OCI-LY7 (cell line): ENCODE measurements at regions not wholly inside any gene's neighbourhood (a gene's known extent, or its start where the extent isn't known, plus 50 kb on each side); places are given as distances from the start of the nearest gene placed in this dataset.

ENCODE experiments used
- BruUV-seq: library from RNA; stranded (reverse); fragments of 400-500 nt; replicated peaks from 2 replicates; lab custom pipeline; 2021; lab: Mats Ljungman, UMichigan
- CTCF ChIA-PET: fragments of 300-600 bp; sonication (Branson Sonifier 250); formaldehyde crosslinking; loops from one replicate; lab custom pipeline; 2022; ENCODE audit warnings: antibody characterized with exemption; ENCODE audit not compliant: unreplicated experiment; lab: Charles Lee
- POLR2A ChIA-PET: fragments of 300-600 bp; sonication (Branson Sonifier 250); formaldehyde crosslinking; loops from one replicate; lab custom pipeline; 2022; ENCODE audit warnings: antibody characterized with exemption; lab: Charles Lee
- DNase-seq: peaks from one replicate; pipeline ENCODE4 v3.0.0-alpha.2; 2015; ENCODE audit warnings: low spot score
- H2AFZ ChIP-seq: fragments of 200-600 bp; sonication (generic), shearing (Covaris generic); 2 replicates; pipeline ENCODE4 v1.6.1; 2014; ENCODE audit warnings: mild to moderate bottlenecking, antibody characterized with exemption, low read length, moderate library complexity
- H3K27ac ChIP-seq: fragments of 200-600 bp; sonication (generic); 2 replicates; pipeline ENCODE4 v1.5.1; 2014; ENCODE audit warnings: mixed run types, low read depth, mild to moderate bottlenecking, moderate library complexity, low read length, inconsistent platforms; ENCODE audit not compliant: poor library complexity, severe bottlenecking
- H3K36me3 ChIP-seq: fragments of 200-600 bp; sonication (generic); 2 replicates; pipeline ENCODE4 v1.6.1; 2014; ENCODE audit warnings: mild to moderate bottlenecking, antibody characterized with exemption, low read length, moderate library complexity, mixed read lengths; ENCODE audit not compliant: insufficient read depth
- H3K4me1 ChIP-seq: fragments of 200-600 bp; sonication (generic); 2 replicates; pipeline ENCODE4 v1.5.1; 2014; ENCODE audit warnings: mild to moderate bottlenecking, low read length; ENCODE audit not compliant: insufficient read depth, poor library complexity, severe bottlenecking
- H3K4me2 ChIP-seq: fragments of 200-600 bp; sonication (generic); 2 replicates; pipeline ENCODE4 v1.6.1; 2014; ENCODE audit warnings: mild to moderate bottlenecking, low read length
- H3K4me3 ChIP-seq: fragments of 200-600 bp; sonication (generic); 2 replicates; pipeline ENCODE4 v1.5.1; 2014; ENCODE audit warnings: mild to moderate bottlenecking, low read depth, low read length; ENCODE audit not compliant: poor library complexity, severe bottlenecking
- H3K79me2 ChIP-seq: fragments of 200-600 bp; sonication (generic); 2 replicates; pipeline ENCODE4 v1.6.1; 2016; ENCODE audit warnings: low read depth, mild to moderate bottlenecking, low read length, moderate library complexity, mixed read lengths; ENCODE audit not compliant: insufficient read depth
- H3K9me2 ChIP-seq: fragments of 200-600 bp; sonication (generic); 2 replicates; pipeline ENCODE4 v1.6.1; 2016; ENCODE audit warnings: mild to moderate bottlenecking, low read length, mixed read lengths; ENCODE audit not compliant: insufficient read depth
- H3K9me3 ChIP-seq: fragments of 200-600 bp; sonication (generic); 2 replicates; pipeline ENCODE4 v1.6.1; 2014; ENCODE audit warnings: mild to moderate bottlenecking, mixed run types, low read length, mixed read lengths
- H4K20me1 ChIP-seq: fragments of 200-600 bp; sonication (generic); 2 replicates; pipeline ENCODE4 v1.6.1; 2014; ENCODE audit warnings: mild to moderate bottlenecking, antibody characterized with exemption, low read length, moderate library complexity, mixed read lengths; ENCODE audit not compliant: insufficient read depth
- CTCF ChIP-seq: fragments of 200-600 bp; sonication (generic); conservative IDR thresholded peaks from 2 replicates; pipeline ENCODE4 v1.5.1; 2014; ENCODE audit warnings: mild to moderate bottlenecking, antibody characterized with exemption, low read length, moderate library complexity, mixed read lengths
- EZH2phosphoT487 ChIP-seq: fragments of 200-600 bp; sonication (generic); IDR thresholded peaks from 2 replicates; pipeline ENCODE4 v1.6.1; 2018; ENCODE audit warnings: low read depth, borderline replicate concordance, mild to moderate bottlenecking, mixed run types, antibody characterized with exemption, low read length, moderate library complexity, mixed read lengths
- intact Hi-C: fragments of 100-400 bp; cut with micrococcal nuclease; formaldehyde crosslinking; loops from one replicate; pipeline ENCODE4 v1.10.0; 2022; ENCODE audit not compliant: unreplicated experiment

DNA sequence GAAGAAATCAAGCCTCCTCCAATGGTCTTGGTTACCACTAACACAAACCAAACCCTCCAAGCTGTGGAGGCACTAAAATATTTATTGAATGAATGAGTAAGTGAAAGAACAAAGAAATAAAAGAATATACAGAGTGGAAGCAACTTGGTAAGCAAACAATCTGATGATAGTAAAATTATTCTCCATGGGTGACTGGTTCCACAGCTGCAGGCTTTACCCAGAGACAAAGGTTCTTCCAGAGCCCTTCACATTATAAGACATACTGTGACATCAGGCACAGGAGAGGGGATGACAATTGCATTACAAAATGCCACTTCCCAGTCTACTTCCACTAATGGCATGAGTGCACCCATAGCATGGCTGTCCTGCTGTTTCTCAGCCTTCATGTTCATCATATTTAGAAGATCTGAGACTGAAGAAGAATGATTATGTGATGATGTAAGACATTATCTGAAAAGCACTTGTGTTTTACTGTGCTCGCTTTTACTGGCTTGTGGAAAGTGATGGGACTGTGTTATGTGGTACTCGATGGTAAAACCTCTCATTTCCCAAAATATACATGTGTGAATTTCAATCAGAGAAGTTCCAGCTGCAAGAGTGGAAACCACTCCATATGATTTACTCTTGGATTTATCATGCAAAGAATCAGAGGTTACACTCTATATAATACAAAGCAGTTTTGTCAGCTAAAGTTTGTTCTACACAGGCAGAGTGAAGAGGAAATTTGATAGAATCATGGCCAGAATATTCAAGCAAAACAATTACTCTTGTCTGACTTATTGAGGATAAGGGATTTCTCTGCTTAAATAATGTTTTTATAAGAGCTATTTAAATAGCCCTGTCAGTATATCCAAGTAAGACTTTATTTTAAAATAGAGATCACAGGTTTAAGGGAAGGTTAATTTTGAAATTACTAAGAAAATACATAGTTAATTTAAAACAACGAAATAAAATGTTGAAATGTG lies 220.2 kb upstream of the NBEA start:
- DNase-seq: no peak
- H3K36me3 ChIP-seq: no peaks in the 10 kb centered on the region
- H2AFZ ChIP-seq: no peak overlapping the region
- no peak overlapping the region for H3K4me2 ChIP-seq
- H3K4me3 ChIP-seq: no peak overlapping the region
- intact Hi-C loops: no loop called here
- no TSS peak for BruUV-seq
- TF ChIP-seq CTCF: no peak
- no peak for TF ChIP-seq EZH2phosphoT487
- no peaks in the 10 kb centered on the region for H3K4me1 ChIP-seq
- no peaks in the 10 kb centered on the region for H3K9me2 ChIP-seq
- H4K20me1 ChIP-seq: no peaks in the 10 kb centered on the region
- ChIA-PET CTCF (no interaction called here), POLR2A (interaction anchor here (0.9 kb wide), 1 partner anchor 378 kb away, joined by 3 read pairs; no protein-coding TSS in a partner anchor)
- H3K9me3 ChIP-seq: no peaks in the 10 kb centered on the region
- H3K79me2 ChIP-seq: no peaks in the 10 kb centered on the region
- no peak overlapping the region for H3K27ac ChIP-seq

DNA sequence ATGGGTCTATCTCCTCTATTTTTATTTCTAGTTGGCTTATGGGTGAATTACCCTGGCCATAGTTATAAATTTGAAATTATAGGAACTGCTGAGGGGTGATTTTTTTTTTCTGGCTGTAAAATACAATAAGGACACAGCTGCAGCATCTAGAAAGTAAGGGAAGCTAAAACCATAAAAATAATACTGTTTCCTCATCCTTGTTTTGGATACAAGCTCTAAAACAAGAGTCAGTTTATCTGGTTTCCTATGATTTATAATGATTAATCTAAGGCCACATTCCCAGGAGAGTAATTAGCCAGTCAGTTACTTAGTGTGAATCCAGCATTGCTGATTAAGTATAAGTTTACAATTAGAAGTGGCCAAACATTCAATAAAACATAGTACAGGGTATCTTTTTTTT lies 219.1 kb upstream of the NBEA start:
- no peaks in the 10 kb centered on the region for H3K4me1 ChIP-seq
- H3K36me3 ChIP-seq: no peaks in the 10 kb centered on the region
- no peak overlapping the region for H3K4me3 ChIP-seq
- H3K9me3 ChIP-seq: no peaks in the 10 kb centered on the region
- ChIA-PET CTCF (no interaction called here), POLR2A (interaction anchor here (0.7 to 0.9 kb wide), 2 partner anchors 377 to 1432 kb away, joined by 3 read pairs; no protein-coding TSS in a partner anchor)
- H4K20me1 ChIP-seq: no peaks in the 10 kb centered on the region
- no peak overlapping the region for H2AFZ ChIP-seq
- no peak overlapping the region for H3K27ac ChIP-seq
- DNase-seq: no peak
- H3K79me2 ChIP-seq: no peaks in the 10 kb centered on the region
- TF ChIP-seq EZH2phosphoT487 (no peak), CTCF (no peak)
- H3K9me2 ChIP-seq: no peaks in the 10 kb centered on the region
- no TSS peak for BruUV-seq
- intact Hi-C loops: no loop called here
- no peak overlapping the region for H3K4me2 ChIP-seq

DNA sequence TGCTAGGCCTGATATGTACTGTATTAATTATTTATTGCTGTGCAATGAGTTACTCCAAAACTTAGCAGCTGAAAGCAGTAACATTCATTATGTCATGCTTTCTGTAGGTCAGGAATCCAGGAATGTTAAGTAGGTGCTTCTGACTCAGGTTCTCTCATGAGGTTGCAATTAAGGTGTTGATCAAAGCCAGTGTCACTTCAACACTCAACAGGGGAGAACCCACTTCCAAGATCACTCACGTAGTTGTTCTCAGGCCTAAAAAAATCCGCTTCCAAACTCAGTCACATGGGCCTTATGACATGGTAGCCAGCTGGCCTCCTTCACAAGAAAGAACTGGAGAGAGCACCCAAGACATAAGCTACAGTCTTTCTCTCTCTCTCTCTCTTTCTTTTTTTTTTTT lies 211.1 kb upstream of the NBEA start:
- H3K27ac ChIP-seq: no peak overlapping the region
- ChIA-PET POLR2A (interaction anchor here (0.7 to 1.0 kb wide), 2 partner anchors 43 to 48 kb away, joined by 3 to 4 read pairs; no protein-coding TSS in a partner anchor), CTCF (no interaction called here)
- TF ChIP-seq CTCF (no peak), EZH2phosphoT487 (no peak)
- BruUV-seq: no TSS peak
- no peaks in the 10 kb centered on the region for H3K9me2 ChIP-seq
- no peak overlapping the region for H2AFZ ChIP-seq
- DNase-seq: no peak
- no peaks in the 10 kb centered on the region for H3K79me2 ChIP-seq
- H4K20me1 ChIP-seq: no peaks in the 10 kb centered on the region
- H3K4me3 ChIP-seq: no peak overlapping the region
- no peak overlapping the region for H3K4me2 ChIP-seq
- no peaks in the 10 kb centered on the region for H3K36me3 ChIP-seq
- H3K4me1 ChIP-seq: no peaks in the 10 kb centered on the region
- H3K9me3 ChIP-seq: no peaks in the 10 kb centered on the region
- intact Hi-C loops: no loop called here
